NCI-H2081 (cell line): ENCODE measurements at regions not wholly inside any gene's neighbourhood (a gene's known extent, or its start where the extent isn't known, plus 50 kb on each side); places are given as distances from the start of the nearest gene placed in this dataset.
"Not testable (repeated sequence)": the region's sequence is repeated elsewhere in the genome, so short reads cannot be mapped to it uniquely, and the experiment has no call there.

Source experiments
- DNase-seq, 2 experiments: peaks; one replicate each; lab custom pipeline; 2025; lab: John Stamatoyannopoulos, UW

DNA sequence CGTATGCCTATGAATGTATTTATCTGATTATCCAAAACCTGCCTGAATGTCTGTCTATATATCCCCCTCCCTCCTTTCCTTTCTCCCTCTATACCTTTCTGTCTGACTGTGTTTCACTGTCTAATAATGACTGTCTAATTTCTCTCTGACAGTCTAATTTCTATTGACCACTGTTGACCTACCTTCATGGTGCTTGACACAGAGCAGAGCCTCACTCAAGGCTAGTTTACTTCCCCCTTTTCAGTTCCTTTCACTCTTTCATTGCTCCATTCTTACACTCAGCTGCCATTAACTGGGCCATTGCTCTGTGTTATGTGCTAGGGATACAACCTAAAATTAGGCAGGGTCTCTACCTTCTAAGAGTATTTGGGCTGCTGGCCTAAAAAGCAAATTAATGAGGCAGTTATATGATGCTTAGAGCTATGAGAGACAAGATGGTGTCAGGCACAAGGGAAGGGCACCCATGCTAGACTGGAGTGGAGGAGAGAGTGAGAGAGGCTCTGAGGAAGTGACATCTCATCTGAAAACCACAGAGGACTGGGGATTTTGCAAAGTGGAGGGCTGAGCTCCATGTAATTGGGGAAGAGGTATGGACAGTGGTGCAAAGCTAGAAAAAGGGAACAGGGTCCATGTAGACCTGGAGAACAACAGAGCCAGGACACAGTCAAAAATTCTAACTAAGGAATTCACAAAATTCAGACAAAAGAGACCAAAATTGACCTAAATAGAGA is 348.6 kb upstream of the CHRNA7 start:
- not testable (repeated sequence) for DNase-seq

DNA sequence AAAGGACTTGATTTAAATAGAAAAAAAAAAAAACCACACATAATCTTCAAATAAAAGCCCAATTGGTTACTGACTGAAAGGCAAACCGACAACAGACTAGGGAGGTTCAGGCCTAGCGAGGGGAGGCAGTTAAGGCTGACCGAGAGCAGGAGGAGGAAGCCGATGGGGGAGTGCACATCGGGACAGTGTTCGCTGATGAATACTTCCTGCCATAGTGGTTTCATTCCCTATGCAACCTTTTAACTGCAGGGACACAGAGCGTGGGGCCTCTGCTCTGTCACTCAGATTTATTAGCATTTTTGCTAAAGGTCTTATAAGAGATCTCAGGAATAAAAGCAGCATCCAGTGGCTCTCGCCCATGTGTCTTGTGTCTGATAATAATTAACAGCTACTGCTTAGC is 343.2 kb upstream of the CHRNA7 start:
- DNase-seq: not testable (repeated sequence)

- not testable (repeated sequence) for DNase-seq
These were observed 333.8 kb upstream of the CHRNA7 start for GRCh38 chr15:31696509-31696908.

DNA sequence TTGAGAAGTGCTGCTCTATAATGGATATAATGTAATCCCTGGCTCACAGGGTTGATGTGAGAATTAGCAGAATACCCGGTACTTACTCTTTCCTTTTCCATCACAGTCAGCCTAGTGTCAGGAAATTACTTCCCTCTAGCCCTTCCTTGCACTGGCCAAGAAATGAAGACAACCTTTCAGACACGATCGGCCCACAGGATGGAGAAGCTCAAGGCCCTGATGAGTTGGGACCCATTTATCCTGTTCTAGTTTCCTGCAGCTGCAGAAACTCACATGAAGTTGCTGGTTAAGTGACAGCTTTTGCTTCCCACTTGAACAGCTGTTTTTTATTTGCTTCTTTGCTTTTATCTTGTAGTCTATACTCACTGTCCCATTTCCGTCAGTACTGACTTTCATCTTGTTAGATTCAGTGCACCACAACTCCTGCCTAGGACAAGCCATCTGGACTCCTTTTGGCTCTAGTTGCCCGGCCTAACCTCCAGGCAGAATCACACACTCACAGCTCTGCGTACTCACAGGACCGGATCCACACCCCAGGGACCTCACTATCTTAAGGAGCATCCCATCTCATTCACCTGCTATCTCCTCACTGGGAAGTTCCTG is 325.1 kb upstream of the CHRNA7 start:
- DNase-seq: not testable (repeated sequence)

GRCh38 chr15:31707944-31708702 is 322.2 kb upstream of the CHRNA7 start:
- not testable (repeated sequence) for DNase-seq

- DNase-seq: not testable (repeated sequence)
These were observed 321.5 kb upstream of the CHRNA7 start for GRCh38 chr15:31708703-31709327.

GRCh38 chr15:31709479-31709878 is 320.8 kb upstream of the CHRNA7 start:
- not testable (repeated sequence) for DNase-seq

GRCh38 chr15:31710806-31711205 is 319.5 kb upstream of the CHRNA7 start:
- not testable (repeated sequence) for DNase-seq

DNA sequence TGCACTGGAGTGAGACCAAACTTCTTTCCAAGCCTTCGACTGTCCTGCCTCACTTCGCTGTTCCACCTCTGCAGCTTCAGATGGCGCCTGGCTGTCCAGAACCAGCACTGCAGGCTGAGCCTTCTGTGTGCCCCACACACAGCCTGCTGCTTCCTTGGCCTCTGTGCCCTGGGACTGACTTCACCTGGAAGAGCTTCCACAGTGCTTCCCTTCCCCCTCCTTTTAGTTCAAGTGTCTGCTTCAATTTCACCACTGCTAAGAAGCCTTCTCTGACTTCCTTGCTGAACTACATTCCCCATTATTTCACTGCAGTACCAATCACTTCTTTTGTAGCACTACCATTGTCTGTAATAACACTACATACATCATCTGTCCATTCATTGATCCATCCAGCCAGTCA is 315.1 kb upstream of the CHRNA7 start:
- DNase-seq: not testable (repeated sequence)

DNA sequence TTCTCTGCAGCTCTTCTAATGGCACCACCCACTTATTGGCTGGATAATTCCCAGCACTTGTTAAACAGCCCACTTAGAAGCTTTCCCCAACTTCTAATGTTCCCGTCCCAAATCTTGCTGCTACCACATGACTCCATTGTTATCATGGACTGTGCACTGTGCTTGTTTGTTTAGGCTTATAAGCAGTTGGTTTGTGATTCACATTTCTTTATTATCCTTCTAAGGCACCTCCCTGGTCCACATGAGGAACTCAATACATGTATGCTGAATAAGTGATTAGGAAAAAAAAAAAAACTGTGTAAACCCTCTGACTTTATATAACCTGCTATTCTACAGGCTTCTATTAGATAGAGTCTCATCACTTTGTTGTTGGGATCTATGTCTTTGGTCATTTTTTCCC is 311.7 kb upstream of the CHRNA7 start:
- not testable (repeated sequence) for DNase-seq

- DNase-seq: not testable (repeated sequence)
These were observed 310.8 kb upstream of the CHRNA7 start for GRCh38 chr15:31719396-31720022.

- not testable (repeated sequence) for DNase-seq
These were observed 307.3 kb upstream of the CHRNA7 start for GRCh38 chr15:31723019-31723418.

- DNase-seq: not testable (repeated sequence)
These were observed 305.4 kb upstream of the CHRNA7 start for GRCh38 chr15:31724903-31725302.

GRCh38 chr15:31725619-31726018 is 304.7 kb upstream of the CHRNA7 start:
- not testable (repeated sequence) for DNase-seq

- no peak for DNase-seq
These were observed 302.7 kb upstream of the CHRNA7 start for GRCh38 chr15:31727612-31728011.

DNA sequence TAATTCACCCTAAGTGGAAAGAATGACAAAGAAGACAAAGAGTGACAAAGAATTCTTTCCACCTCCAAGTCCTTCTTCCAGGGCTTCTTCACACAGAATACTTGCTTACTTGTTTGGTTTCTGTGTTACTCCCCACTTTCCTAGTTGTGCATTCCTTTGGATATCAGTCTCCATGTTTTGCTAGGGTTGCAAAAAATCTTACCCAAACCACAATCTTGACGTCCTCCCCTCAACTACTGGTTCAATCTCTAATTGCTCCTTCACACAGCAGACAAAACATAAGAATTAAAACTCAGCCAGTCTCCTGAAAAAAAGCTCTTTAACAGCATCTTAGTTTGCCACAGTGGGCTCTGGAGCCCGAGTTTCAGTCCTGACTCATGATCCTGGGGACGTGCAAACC is 297.6 kb upstream of the CHRNA7 start:
- DNase-seq: no peak

GRCh38 chr15:31733424-31733823 is 296.9 kb upstream of the CHRNA7 start:
- DNase-seq: no peak

GRCh38 chr15:31740203-31740602 is 290.1 kb upstream of the CHRNA7 start:
- DNase-seq: no peak

GRCh38 chr15:31745841-31746240 is 284.5 kb upstream of the CHRNA7 start:
- no peak for DNase-seq

GRCh38 chr15:31752065-31752762 is 278.1 kb upstream of the CHRNA7 start:
- no peak for DNase-seq

DNA sequence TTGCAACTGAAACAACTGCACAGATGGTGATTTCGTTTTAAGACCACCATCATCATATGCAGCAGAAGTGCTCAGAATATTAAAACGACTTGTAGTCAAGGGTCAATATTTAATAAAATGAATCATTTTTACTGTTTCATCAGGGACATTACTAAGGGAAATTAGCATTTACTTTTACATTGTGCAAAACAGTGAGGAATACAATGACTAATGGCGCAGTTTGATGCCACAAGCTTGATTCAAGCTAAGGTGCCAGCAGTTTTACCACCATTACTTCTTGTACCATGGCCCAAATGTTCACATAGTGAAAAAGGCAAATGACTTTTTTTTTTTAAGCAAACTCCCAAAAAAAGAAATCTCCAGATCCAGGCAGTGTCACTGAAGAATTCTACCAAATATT is 277.4 kb upstream of the CHRNA7 start:
- no peak for DNase-seq
